Heart left ventricle (tissue), 13 donors: ENCODE measurements at regions not wholly inside any gene's neighbourhood (a gene's known extent, or its start where the extent isn't known, plus 50 kb on each side); places are given as distances from the start of the nearest gene placed in this dataset.

Experiments used
- POLR2A ChIP-seq, 2 donors: fragments of 450-650 bp; IDR thresholded peaks; one replicate each; pipeline ENCODE4 v1.6.1; 2017; ENCODE audit warnings: antibody characterized with exemption in 2 of 2, mild to moderate bottlenecking in 2 of 2, moderate library complexity in 2 of 2
- TF ChIP-seq, protein P1 (sequence below), 12 donors: fragments of 200-600 bp; sonication (generic) in 4 of 12; IDR thresholded peaks; one replicate each; pipeline versions ENCODE4 v1.5.0 to v1.8.0; 2018 to 2022; ENCODE audit warnings: antibody characterized with exemption in 12 of 12, mild to moderate bottlenecking in 5 of 12
- donor health status: ischemic (EF 13 %, LVEDD 7.1; RV severe dilation, severe dysfunction).
- donor health status: DM: no; HTN: yes; CAD: no.
- donor health status: DM: no; HTN: no; CAD: no.
- donor health status: ischemic (EF 25% LVEDD 6.9; RV normal size, moderate dysfunction).
- donor health status: ischemic (EF 25% LVEDD 5.7; RV mildly dilated, moderate dysfunction).
- donor health status: ischemic (EF 35%, LVEDD 5.7; RV mildly dilated, moderate dysfunction).
- donor health status: nonischemic (EF 11% LVEDD 7.7; RV severe dilation, severe dysfunction).
- donor health status: DM: yes; HTN: yes; CAD: no.
- donor health status: PGD.
- donor health status: ischemic (EF 29% LVEDD 5.4; RV normal size, mild dysfunction).
- donor health status: nonischemic (EF 23%, LVEDD 6.1; RV moderate dilation, normal function).

DNA sequence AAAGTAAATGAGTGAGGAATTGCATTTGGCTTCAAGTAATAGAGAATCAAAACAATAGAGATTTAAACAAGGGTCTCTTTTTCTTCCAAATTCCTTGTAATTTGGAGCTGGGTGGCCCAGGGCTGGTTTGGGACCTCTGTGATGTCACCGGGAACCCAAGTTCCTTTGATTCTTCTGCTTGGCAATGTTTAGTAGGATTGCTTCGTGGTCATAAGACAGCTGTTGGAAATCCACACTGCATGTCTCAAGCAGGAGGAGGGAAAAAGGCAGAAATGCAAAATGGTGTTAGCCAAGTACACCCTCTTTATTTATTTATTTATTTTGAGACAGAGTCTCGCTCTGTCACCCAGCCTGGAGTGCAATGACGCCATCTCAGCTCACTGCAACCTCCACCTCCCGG, 72.6 kb upstream of the IL12B start:
- TF ChIP-seq, protein P1, sequence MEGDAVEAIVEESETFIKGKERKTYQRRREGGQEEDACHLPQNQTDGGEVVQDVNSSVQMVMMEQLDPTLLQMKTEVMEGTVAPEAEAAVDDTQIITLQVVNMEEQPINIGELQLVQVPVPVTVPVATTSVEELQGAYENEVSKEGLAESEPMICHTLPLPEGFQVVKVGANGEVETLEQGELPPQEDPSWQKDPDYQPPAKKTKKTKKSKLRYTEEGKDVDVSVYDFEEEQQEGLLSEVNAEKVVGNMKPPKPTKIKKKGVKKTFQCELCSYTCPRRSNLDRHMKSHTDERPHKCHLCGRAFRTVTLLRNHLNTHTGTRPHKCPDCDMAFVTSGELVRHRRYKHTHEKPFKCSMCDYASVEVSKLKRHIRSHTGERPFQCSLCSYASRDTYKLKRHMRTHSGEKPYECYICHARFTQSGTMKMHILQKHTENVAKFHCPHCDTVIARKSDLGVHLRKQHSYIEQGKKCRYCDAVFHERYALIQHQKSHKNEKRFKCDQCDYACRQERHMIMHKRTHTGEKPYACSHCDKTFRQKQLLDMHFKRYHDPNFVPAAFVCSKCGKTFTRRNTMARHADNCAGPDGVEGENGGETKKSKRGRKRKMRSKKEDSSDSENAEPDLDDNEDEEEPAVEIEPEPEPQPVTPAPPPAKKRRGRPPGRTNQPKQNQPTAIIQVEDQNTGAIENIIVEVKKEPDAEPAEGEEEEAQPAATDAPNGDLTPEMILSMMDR (IDR thresholded peaks at IDR 0.05): no peak
- TF ChIP-seq POLR2A (IDR thresholded peaks at IDR 0.05): no peak
